Heart left ventricle (tissue), 16 donors: ENCODE measurements at regions not wholly inside any gene's neighbourhood (a gene's known extent, or its start where the extent isn't known, plus 50 kb on each side); places are given as distances from the start of the nearest gene placed in this dataset.

Experiments
- ATAC-seq, 4 donors: fragments of 200-7000 bp; cut with Tn5 transposase; one replicate each; pipeline ENCODE4 v1.9.1; 2020 to 2022; ENCODE audit warnings: moderate library complexity in 4 of 4, mild to moderate bottlenecking in 3 of 4, moderate number of reproducible peaks in 1 of 4
- DNase-seq, 5 donors: peaks; one replicate each; pipeline ENCODE4 v3.0.0-alpha.2; 2020
- H3K27ac ChIP-seq, 12 donors: fragments of 200-600 bp; sonication (generic) in 4 of 12; one replicate each; pipeline versions ENCODE4 v1.5.0 to v1.8.0; 2016 to 2022; ENCODE audit warnings: mild to moderate bottlenecking in 2 of 12
- H3K27me3 ChIP-seq, 9 donors: fragments of 200-600 bp; sonication (generic) in 2 of 9; one replicate each; pipeline versions ENCODE4 v1.5.1 to v1.8.0; 2016 to 2022; ENCODE audit warnings: mild to moderate bottlenecking in 3 of 9
- H3K36me3 ChIP-seq, 9 donors: fragments of 200-600 bp; sonication (generic) in 2 of 9; one replicate each; pipeline versions ENCODE4 v1.5.0 to v1.8.0; 2018 to 2022; ENCODE audit warnings: mild to moderate bottlenecking in 2 of 9
- H3K4me1 ChIP-seq, 12 donors: fragments of 200-600 bp; sonication (generic) in 4 of 12; one replicate each; pipeline versions ENCODE4 v1.5.0 to v1.8.0; 2016 to 2022; ENCODE audit warnings: mild to moderate bottlenecking in 3 of 12
- H3K4me3 ChIP-seq, 12 donors: fragments of 200-600 bp; sonication (generic) in 4 of 12; one replicate each; pipeline versions ENCODE4 v1.5.0 to v1.8.0; 2017 to 2022; ENCODE audit warnings: mild to moderate bottlenecking in 9 of 12, moderate library complexity in 4 of 12
- H3K9me3 ChIP-seq, 12 donors: fragments of 200-600 bp; sonication (generic) in 4 of 12; one replicate each; pipeline versions ENCODE4 v1.5.0 to v1.8.0; 2016 to 2022; ENCODE audit warnings: mild to moderate bottlenecking in 1 of 12
- CTCF ChIP-seq, 12 donors: fragments of 200-600 bp; sonication (generic) in 4 of 12; IDR thresholded peaks; one replicate each; pipeline versions ENCODE4 v1.5.0 to v1.8.0; 2018 to 2022; ENCODE audit warnings: antibody characterized with exemption in 12 of 12, mild to moderate bottlenecking in 5 of 12
- POLR2A ChIP-seq, 2 donors: fragments of 450-650 bp; IDR thresholded peaks; one replicate each; pipeline ENCODE4 v1.6.1; 2017; ENCODE audit warnings: antibody characterized with exemption in 2 of 2, mild to moderate bottlenecking in 2 of 2, moderate library complexity in 2 of 2
- WGBS, 4 donors: extraction: QIAGEN DNeasy Blood & Tissue Kit in 2 of 4; methylation state at CpG; one replicate each; pipeline versions ENCODE4 v1.1.5 to v1.1.7; 2013 to 2018; 5-methylcytosine and 5-hydroxymethylcytosine counted together
- intact Hi-C, 10 donors: fragments of 100-400 bp; cut with DNase I; formaldehyde crosslinking; loops; one replicate each; pipeline versions ENCODE4 v1.11.1 to v1.14.2; 2022
- donor health status: ischemic (EF 13 %, LVEDD 7.1; RV severe dilation, severe dysfunction).
- donor health status: healthy with polysubstance abuse.
- donor health status: DM: no; HTN: yes; CAD: no.
- donor health status: DM: no; HTN: no; CAD: no.
- donor health status: ischemic (EF 25% LVEDD 6.9; RV normal size, moderate dysfunction).
- donor health status: ischemic (EF 25% LVEDD 5.7; RV mildly dilated, moderate dysfunction).
- donor health status: healthy.
- donor health status: DM: yes; HTN: yes; CAD: no.
- donor health status: ischemic (EF 35%, LVEDD 5.7; RV mildly dilated, moderate dysfunction).
- donor health status: nonischemic (EF 11% LVEDD 7.7; RV severe dilation, severe dysfunction).
- donor health status: DM: yes; HTN: yes; CAD: no.
- donor health status: PGD.
- donor health status: ischemic (EF 29% LVEDD 5.4; RV normal size, mild dysfunction).
- donor health status: nonischemic (EF 23%, LVEDD 6.1; RV moderate dilation, normal function).

GRCh38 chr1:98088381-98088780 is 167.5 kb upstream of the DPYD start:
- intact Hi-C loops, result no loop called here
- no peaks in the 10 kb centered on the region for H3K9me3 ChIP-seq
- no peaks in the 10 kb centered on the region for H3K4me1 ChIP-seq
- TF ChIP-seq CTCF (IDR thresholded peaks at IDR 0.05) (no peak), POLR2A (IDR thresholded peaks at IDR 0.05) (no peak)
- ATAC-seq, result no peak
- H3K36me3 ChIP-seq, result no peaks in the 10 kb centered on the region
- no peak for DNase-seq
- H3K27me3 ChIP-seq, result no peaks in the 10 kb centered on the region
- WGBS, 4 donors, result 77 to 87% (median 79%) methylated on average over 3 of the region's 3 CpGs
- no peak overlapping the region for H3K4me3 ChIP-seq
- H3K27ac ChIP-seq, result no peak overlapping the region

GRCh38 chr1:98086796-98087441 is 166.1 kb upstream of the DPYD start:
- Histone ChIP-seq H3K4me3 (no peak overlapping the region), H3K27me3 (no peaks in the 10 kb centered on the region), H3K9me3 (no peaks in the 10 kb centered on the region), H3K36me3 (no peaks in the 10 kb centered on the region), H3K4me1 (no peaks in the 10 kb centered on the region), H3K27ac (no peak overlapping the region)
- DNase-seq, result no peak
- intact Hi-C loops, result no loop called here
- WGBS, 4 donors, result 49 to 56% (median 53%) methylated on average over 3 of the region's 3 CpGs
- no peak for ATAC-seq
- no peak for TF ChIP-seq POLR2A (IDR thresholded peaks at IDR 0.05)
- no peak for TF ChIP-seq CTCF (IDR thresholded peaks at IDR 0.05)

- intact Hi-C loops, result no loop called here
- ATAC-seq (no peak), DNase-seq (no peak)
- Histone ChIP-seq H3K9me3 (no peaks in the 10 kb centered on the region), H3K27ac (no peak overlapping the region), H3K36me3 (no peaks in the 10 kb centered on the region), H3K4me3 (no peak overlapping the region), H3K27me3 (no peaks in the 10 kb centered on the region), H3K4me1 (no peaks in the 10 kb centered on the region)
- 80 to 100% (median 94%) methylated on average over 1 of the region's 1 CpG for WGBS, 4 donors
- TF ChIP-seq CTCF (IDR thresholded peaks at IDR 0.05), result no peak
- TF ChIP-seq POLR2A (IDR thresholded peaks at IDR 0.05), result no peak
Observed at GRCh38 chr1:98086156-98086555, 165.3 kb upstream of the DPYD start.

- no peak overlapping the region for H3K27ac ChIP-seq
- H3K36me3 ChIP-seq, result no peaks in the 10 kb centered on the region
- TF ChIP-seq POLR2A (IDR thresholded peaks at IDR 0.05), result no peak
- no peak for TF ChIP-seq CTCF (IDR thresholded peaks at IDR 0.05)
- WGBS, 4 donors, result 60 to 74% (median 61%) methylated on average over 2 of the region's 2 CpGs
- ATAC-seq (no peak), DNase-seq (no peak)
- H3K27me3 ChIP-seq, result no peaks in the 10 kb centered on the region
- H3K4me3 ChIP-seq, result no peak overlapping the region
- H3K9me3 ChIP-seq, result no peaks in the 10 kb centered on the region
- no peaks in the 10 kb centered on the region for H3K4me1 ChIP-seq
- intact Hi-C loops, result no loop called here
Observed at GRCh38 chr1:98084188-98084587, 163.4 kb upstream of the DPYD start.
